ENCODE measurements at regions not wholly inside any gene's neighbourhood (a gene's known extent, or its start where the extent isn't known, plus 50 kb on each side); places are given as distances from the start of the nearest gene placed in this dataset.

GRCh38 chr16:63976345-63976744, 1145.5 kb downstream of the CDH11 start:
- H3K9me3 ChIP-seq = no peaks in the 10 kb centered on the region
- no peak for TF ChIP-seq CTCF (IDR thresholded peaks at IDR 0.05)
- TF ChIP-seq POLR2A (IDR thresholded peaks at IDR 0.05) = no peak

GRCh38 chr16:63975669-63976068, 1146.2 kb downstream of the CDH11 start:
- no peak for DNase-seq
- 86 to 92% methylated on average over 3 of the region's 3 CpGs for WGBS, 2 donors
- intact Hi-C loops (cut with DNase I; ENCODE audit: low total_unique reads) = no loop called here

More at GRCh38 chr16:63976345-63976744, 1145.5 kb downstream of the CDH11 start:
- WGBS, 2 donors = 90 to 93% methylated on average over 4 of the region's 4 CpGs
- Histone ChIP-seq H3K4me3 (no peak overlapping the region), H3K36me3 (ENCODE audit: low read depth, missing control alignments) (no peaks in the 10 kb centered on the region), H3K27ac (no peak overlapping the region), H3K27me3 (no peaks in the 10 kb centered on the region), H3K4me1 (no peaks in the 10 kb centered on the region)
- intact Hi-C loops (cut with DNase I; ENCODE audit: low total_unique reads) = no loop called here
- DNase-seq = no peak

DNA sequence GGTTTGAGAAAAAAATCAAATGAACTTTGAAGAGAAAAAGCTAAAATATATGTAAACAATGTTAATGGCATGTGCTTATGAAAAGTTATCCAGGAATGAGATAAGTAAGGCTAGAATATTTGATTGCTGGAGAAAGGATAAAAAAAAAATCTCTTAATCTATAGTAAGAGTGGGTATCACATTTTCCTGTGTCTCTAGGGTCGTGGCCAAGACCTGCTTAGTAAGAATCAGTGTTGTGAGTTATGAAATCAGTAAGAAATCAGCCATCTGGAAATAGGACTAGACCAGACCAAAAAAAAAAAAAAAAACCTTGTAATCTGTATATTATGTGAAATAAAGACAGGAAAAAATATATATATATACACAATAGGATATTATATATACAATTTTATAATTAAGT, 1153.9 kb downstream of the CDH11 start:
- Histone ChIP-seq H3K27ac (no peak overlapping the region), H3K27me3 (no peaks in the 10 kb centered on the region), H3K36me3 (ENCODE audit: low read depth, missing control alignments) (no peaks in the 10 kb centered on the region), H3K4me1 (no peaks in the 10 kb centered on the region), H3K9me3 (no peaks in the 10 kb centered on the region), H3K4me3 (no peak overlapping the region)
- intact Hi-C loops (cut with DNase I; ENCODE audit: low total_unique reads) = no loop called here
- TF ChIP-seq POLR2A (IDR thresholded peaks at IDR 0.05) = no peak
- TF ChIP-seq CTCF (IDR thresholded peaks at IDR 0.05) = no peak
- 73 to 78% methylated on average over 1 of the region's 1 CpG for WGBS, 2 donors
- no peak for DNase-seq

More at GRCh38 chr16:63975669-63976068, 1146.2 kb downstream of the CDH11 start:
- TF ChIP-seq POLR2A (IDR thresholded peaks at IDR 0.05) = no peak
- TF ChIP-seq CTCF (IDR thresholded peaks at IDR 0.05) = no peak
- Histone ChIP-seq H3K27me3 (no peaks in the 10 kb centered on the region), H3K36me3 (ENCODE audit: low read depth, missing control alignments) (no peaks in the 10 kb centered on the region), H3K9me3 (no peaks in the 10 kb centered on the region), H3K4me3 (no peak overlapping the region), H3K4me1 (no peaks in the 10 kb centered on the region), H3K27ac (no peak overlapping the region)

DNA sequence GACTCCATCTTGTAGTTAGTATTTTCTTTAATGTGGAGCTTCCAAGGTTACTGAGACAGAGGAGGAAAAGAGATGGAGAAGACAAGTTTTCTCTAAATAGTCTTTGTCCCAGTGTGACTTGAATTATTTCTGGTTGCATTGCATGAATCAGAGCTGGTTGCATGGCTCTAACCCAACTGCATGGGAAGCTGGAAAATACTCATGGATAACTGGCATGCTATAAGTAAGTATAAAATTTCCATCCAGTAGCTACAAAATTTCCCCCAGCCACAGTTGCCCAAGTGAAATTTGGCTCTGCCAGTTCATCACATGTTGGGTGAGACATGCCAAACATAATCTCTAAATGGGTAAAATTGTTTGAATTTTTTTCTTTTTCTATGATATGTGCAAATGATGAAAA, 1161.5 kb downstream of the CDH11 start:
- intact Hi-C loops (cut with DNase I; ENCODE audit: low total_unique reads) = no loop called here
- H3K4me1 ChIP-seq = no peaks in the 10 kb centered on the region
- no peaks in the 10 kb centered on the region for H3K27me3 ChIP-seq
- H3K27ac ChIP-seq = no peak overlapping the region
- H3K4me3 ChIP-seq = no peak overlapping the region
- TF ChIP-seq POLR2A (IDR thresholded peaks at IDR 0.05) = no peak
- TF ChIP-seq CTCF (IDR thresholded peaks at IDR 0.05) = no peak
- DNase-seq = no peak
- H3K36me3 ChIP-seq (ENCODE audit: low read depth, missing control alignments) = no peaks in the 10 kb centered on the region
- no peaks in the 10 kb centered on the region for H3K9me3 ChIP-seq

GRCh38 chr16:63947022-63947421, 1174.8 kb downstream of the CDH11 start:
- 94 to 96% methylated on average over 2 of the region's 2 CpGs for WGBS, 2 donors
- Histone ChIP-seq H3K4me3 (no peak overlapping the region), H3K9me3 (no peaks in the 10 kb centered on the region), H3K27ac (no peak overlapping the region), H3K4me1 (no peaks in the 10 kb centered on the region), H3K36me3 (ENCODE audit: low read depth, missing control alignments) (no peaks in the 10 kb centered on the region), H3K27me3 (no peaks in the 10 kb centered on the region)
- DNase-seq = no peak
- intact Hi-C loops (cut with DNase I; ENCODE audit: low total_unique reads) = no loop called here
- TF ChIP-seq CTCF (IDR thresholded peaks at IDR 0.05) = no peak
- TF ChIP-seq POLR2A (IDR thresholded peaks at IDR 0.05) = no peak

Measured in testis (tissue), 2 donors.